ENCODE measurements at regions not wholly inside any gene's neighbourhood (a gene's known extent, or its start where the extent isn't known, plus 50 kb on each side); places are given as distances from the start of the nearest gene placed in this dataset.

- TF ChIP-seq POLR2A (IDR thresholded peaks at IDR 0.05; ENCODE audit: low read length) (no peak), GATA1 (IDR thresholded peaks at IDR 0.05; ENCODE audit: low read depth, low read length) (no peak)
These were observed 103.0 kb upstream of the KIF5B start for GRCh38 chr10:32159264-32159663.
